Kidney capillary endothelial cell (primary cell): ENCODE measurements at regions not wholly inside any gene's neighbourhood (a gene's known extent, or its start where the extent isn't known, plus 50 kb on each side); places are given as distances from the start of the nearest gene placed in this dataset.

Experiments used
- DNase-seq: peaks from one replicate; pipeline ENCODE4 v3.0.0-alpha.2; 2018; ENCODE audit warnings: low spot score

DNA sequence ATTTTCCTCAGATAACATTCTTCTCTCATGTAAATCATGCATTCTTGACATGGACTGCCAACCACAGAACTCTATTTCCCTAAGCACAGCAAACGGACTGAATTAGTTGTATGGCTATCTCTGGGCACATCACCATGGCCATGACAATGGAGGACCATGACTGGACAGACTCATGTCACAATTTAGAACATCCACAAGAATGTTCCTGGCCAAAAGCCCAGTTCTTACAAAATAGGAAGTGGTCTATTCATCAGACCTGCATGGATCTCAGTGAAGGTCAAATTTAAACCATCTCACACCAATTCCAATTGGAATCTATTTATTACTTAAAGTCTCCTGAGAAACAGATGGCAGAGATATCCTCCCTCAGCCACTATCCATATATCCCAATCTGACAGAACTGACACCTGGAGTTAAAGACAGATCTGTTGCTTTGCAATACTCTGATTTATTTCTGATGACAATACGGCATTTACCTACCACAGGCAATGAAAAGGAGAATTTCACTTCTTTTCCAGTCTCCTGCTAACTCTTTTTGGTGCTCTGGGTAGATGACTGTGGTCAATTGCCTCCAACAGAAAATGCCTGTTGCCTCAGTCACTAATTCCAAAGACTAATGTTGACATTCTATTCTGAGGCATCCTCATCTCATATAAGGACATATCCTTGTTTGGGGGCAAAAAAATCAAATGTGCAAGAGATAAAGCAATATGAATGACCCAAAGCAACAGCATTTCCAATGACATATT lies 254.8 kb downstream of the HTR7 start:
- DNase-seq: no peak

DNA sequence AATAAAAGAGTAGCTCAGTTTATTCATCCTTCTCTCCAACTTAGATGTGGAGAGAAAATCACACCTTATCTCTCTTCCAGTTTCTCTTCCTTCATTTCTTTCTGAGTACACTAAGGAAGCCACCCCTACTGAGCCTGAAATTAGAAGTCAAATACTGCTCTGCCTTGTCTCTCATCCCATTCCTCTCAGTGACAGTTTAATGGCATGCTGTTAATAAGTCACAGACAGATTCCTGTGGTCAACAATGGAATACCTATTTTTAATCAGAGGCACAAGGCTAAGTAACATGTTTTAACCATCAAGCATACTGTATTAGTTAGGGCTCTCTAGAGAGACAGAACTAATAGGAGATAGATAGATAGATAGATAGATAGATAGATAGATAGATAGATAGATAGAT lies 253.2 kb downstream of the HTR7 start:
- DNase-seq: no peak

- DNase-seq: no peak
Observed at GRCh38 chr10:90605506-90605905, 252.3 kb downstream of the HTR7 start.

DNA sequence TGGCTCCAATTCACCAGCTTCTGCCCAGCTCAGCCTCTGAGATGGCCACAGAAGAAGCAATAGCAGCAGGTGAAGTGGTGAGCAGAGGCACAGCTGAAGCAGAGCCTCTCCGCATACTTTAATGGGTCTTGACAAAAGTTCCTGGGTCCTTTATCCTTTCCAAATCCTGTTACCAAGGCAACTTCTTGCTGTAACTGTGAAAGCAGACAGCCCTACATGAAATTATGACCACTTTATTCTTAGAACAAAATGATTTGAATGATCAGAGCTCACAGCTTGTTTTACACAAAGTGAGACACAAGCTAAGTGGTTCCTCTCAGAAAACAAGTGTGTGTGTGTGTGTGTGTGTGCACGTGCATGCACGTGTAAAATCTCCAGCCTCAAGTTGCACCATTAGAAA lies 245.6 kb downstream of the HTR7 start:
- DNase-seq: no peak

GRCh38 chr10:90614631-90615030 lies 243.2 kb downstream of the HTR7 start:
- no peak for DNase-seq

DNA sequence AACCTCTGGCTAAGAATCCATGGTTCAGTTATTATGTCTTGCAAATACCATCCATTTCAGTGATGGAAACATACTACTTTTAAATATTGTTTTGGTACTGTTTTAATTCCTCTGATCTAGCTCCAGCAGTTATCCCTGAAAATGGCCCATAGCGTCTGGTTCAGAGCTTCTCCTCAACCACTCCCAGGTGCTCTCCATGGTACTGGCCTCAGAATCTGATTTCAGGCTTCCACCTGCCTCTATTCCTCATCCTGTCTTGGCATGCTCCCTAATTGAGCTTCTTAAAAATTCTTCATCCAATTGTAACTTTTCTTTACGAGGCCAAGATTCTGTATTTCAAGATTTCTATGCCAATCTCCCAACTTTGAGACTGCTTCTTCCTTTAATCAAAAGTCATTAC lies 236.3 kb downstream of the HTR7 start:
- DNase-seq: peak; percentile 3

DNA sequence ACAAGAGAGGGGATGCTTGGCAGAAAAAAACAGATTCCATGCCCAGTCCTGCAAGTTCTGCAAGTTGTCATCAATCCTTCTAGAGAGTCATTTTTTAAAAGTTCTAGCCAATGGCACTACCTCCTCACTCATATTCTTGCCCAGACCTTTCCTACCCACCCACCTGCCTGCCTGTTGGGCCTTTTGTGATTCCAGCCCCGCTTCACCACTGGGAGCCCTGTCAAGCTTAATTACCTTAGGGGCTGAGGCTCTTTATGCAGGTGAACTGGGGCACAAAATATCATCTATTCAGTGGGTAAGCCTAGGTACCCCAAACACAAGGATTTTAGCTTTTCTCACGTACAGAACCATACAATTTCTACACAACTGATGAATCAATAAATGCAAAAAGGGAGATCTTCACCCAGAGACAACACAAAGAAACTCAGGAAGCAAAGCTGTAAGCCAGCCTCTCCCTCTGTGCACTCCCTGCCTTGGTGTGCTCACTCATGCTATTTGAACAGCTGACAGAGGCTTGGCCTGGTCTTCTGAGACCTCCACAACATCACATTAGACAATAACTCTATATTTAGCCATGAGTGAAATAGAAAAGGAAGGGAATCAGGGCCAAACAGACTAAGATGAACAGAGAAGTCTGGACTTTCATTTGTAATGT lies 222.6 kb downstream of the HTR7 start:
- no peak for DNase-seq

GRCh38 chr10:90640756-90641155 lies 217.1 kb downstream of the HTR7 start:
- no peak for DNase-seq

DNA sequence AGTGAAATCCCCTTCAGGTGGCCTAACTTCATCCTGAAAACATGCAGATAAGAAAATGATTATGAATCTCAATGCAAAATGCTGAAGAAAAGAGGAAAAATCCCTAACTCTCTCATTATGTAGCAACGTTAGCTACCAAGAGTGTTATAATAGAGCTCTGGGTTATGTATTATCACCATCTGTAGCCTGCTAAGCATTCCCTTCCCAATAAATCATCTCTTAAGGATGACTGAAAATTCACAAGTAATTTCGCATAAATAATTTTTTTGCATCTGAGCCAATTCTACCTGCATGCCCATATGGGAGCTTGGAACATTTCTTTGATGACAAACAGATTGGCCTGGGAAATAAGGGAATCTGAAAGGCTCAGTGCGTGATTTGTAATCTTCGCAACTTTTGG lies 216.1 kb downstream of the HTR7 start:
- DNase-seq: no peak

GRCh38 chr10:90642136-90642535 lies 215.7 kb downstream of the HTR7 start:
- no peak for DNase-seq

DNA sequence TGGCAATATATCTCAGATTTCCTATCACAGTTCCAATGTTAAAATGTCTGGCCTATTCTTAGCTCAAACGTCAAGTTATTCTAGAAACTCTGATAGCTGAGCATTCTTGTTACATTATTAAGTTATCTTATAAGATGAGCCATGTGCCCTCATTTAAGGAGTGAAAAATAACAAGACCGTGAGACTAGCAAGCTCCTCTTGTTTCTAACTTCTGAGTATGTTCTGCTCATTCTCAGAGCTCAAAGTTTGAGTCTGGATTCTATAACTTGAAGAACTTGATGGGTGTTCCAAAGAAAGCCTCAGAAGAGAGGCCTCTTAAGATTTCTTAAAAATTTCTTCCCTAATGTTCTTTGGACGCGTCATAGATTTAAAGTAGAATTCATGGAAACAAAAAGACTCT lies 215.2 kb downstream of the HTR7 start:
- no peak for DNase-seq

DNA sequence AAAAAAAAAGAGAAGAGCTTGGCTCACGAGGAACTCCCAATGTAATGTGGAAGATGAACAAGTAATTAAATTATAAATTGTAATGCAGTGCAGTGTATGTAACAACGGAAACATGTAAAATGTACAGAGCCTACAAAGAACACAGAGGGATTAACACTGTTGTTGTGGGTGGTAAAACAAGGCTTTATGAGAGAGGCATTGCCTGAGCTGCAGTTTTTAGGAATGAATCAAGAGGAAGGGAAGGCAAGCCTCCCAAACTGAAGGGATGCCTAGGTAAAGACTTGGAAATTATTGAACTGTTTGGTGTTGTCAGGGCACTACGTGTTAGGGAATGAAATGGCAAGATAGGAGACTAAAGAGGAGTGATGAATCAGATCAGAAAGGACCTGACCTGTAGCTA lies 213.7 kb downstream of the HTR7 start:
- DNase-seq: no peak

DNA sequence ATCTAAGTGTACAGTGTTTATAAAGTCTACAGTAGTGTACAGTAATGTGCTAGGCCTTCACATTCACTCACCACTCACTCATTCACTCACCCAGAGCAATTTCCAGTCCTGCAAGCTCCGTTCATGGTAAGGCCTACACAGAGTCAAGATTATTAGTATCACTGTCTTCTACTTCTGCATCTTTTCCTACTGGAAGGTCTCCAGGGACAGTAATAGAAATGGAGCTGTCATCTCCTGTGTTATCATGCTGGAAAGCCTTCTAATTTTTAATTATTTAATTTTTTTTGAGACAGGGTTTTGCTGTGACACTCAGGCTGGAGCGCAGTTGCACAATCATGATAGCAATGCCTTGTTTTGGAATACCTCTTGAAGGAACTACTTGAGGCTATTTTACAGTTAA lies 207.0 kb downstream of the HTR7 start:
- no peak for DNase-seq

DNA sequence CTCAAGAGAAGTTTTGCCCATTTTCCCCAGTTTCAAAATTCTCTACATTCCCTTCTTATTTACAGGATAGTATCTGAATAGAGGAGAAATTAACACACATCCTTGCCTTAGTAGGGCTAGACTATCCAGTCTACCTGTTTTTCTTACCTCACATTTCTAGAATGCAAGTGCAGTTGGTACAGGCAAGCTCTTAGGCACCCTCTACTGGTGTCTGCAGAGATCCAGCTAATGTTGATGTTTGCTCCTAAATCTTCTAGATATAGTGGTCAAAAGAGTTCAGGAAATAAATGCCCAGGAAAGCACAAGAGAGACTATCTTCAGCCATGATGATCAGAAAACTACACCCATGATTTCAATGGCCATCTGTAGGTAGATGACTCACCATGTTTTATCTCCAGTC lies 205.3 kb downstream of the HTR7 start:
- DNase-seq: no peak

GRCh38 chr10:90658791-90659190 lies 199.0 kb downstream of the HTR7 start:
- no peak for DNase-seq

DNA sequence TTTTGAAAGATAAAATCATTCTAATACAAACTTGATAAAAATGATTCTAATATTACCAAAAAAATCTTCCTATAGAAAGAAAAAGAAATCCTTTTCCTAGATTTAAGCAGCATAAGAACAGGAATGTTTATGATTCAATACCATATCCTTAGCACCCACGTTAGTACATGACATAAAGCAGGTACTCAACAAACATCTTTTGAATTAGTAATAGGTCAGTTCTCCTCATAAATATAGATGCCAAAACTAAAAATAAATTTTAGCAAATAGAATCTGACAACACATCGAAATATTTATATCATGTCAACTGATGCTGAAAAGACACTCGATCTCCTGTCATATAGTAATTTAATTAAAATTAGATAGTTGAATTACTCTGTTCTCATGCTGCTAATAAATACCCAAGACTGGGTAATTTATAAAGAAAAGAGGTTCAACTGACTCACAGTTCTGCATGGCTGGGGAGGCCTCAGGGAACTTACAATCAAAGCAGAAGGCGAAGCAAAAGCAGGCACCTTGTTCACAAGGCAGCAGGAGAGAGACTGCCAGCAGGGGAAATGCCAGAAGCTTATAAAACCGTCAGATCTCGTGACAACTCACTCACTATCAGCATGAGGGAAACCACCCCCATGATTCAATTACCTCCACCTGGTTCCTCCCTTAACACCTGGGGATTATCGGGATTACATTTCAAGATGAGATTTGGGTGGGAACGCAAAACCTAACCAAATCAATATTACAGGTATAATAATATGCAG lies 191.8 kb downstream of the HTR7 start:
- DNase-seq: no peak

GRCh38 chr10:90674461-90674860 lies 183.4 kb downstream of the HTR7 start:
- no peak for DNase-seq

GRCh38 chr10:90674928-90675327 lies 182.9 kb downstream of the HTR7 start:
- DNase-seq: no peak

DNA sequence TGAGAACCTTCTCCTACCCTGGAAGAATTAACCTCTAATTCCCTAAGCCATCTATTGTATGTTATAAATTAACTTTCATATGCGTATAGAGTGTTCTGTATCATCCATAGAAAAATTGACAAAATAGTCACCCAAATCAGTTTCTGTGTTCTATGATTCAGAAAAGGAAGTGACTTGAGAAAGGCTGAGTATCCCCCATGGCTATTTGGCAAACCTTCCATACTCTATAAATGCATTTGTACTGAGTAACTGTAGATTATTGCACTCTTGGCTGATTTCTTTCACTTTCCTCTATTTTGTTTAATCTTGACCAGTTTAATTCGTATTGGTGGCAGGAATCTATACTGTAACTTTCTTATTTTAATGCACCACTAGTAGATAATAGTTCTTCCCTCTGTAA lies 182.2 kb downstream of the HTR7 start:
- no peak for DNase-seq
